Right hindlimb (tissue), 1 donor: ENCODE measurements at regions not wholly inside any gene's neighbourhood (a gene's known extent, or its start where the extent isn't known, plus 50 kb on each side); places are given as distances from the start of the nearest gene placed in this dataset.

Source experiments
- DNase-seq: peaks from one replicate; pipeline ENCODE4 v3.0.0-alpha.2; 2018

DNA sequence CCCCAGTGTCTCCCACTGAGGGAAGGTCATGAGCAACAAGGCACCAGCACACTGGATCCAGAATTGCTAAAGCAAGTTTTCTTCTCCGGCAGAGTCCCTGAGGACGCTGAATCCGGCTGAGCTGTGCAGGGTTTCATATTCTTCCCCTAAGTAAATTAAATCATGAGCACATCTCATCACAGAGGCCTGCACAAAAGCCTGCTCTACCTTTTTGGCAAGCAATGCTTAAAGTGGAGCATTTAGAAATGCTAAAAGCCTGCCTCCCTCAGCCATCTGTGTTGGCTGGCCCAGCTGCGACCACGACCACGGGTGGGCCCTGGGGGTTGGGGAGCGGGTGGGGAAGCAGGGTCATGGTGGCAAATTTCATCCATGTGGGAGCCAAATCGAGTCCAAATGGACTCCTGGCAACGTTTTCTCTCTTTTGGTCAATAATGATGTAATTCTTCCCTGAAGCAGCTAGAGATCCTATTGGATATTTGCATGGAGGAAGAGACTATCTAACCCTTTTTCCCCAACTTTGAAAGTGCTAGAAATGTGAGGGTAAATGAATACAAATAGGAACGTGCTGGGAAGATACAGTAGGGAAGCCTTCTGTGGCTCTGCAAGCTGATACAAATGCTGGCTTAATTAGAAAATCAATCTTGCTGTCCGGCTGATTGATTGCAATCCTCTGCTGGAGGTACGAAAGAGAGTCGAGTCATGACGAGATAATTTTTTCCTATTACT, 532.8 kb upstream of the TBL1XR1 start:
- DNase-seq = peak; percentile 92

GRCh38 chr3:177730814-177731213, 533.5 kb upstream of the TBL1XR1 start:
- DNase-seq = no peak

DNA sequence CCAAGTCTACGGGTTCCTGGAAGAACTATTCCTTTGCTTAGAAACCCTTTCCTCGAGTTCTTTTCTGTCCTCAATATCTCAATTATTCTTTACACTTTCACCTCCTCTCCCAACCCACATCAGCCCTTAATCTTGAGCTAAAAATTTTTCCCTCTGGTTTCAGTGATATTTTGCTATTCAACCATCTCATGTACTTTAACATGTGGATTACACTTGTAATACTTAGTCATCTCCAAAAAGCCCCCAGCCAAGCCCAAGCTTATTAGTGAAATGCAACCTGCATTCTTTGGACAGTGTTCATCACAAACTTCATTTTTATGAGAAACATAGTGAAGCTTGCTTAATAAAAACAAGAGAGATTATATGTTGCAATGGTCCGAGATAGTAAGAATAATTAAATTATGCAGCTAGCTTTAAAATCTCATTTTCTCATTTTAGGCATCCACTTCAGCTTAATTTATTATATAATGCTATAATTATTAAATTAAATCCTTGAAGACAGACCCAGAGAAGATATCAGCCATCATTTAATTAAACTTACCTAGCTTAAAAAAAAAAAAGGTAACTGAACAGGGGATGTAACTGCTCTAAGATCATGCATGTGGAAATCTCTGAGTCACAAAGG, 534.5 kb upstream of the TBL1XR1 start:
- DNase-seq = no peak

- DNase-seq = no peak
These were observed 536.0 kb upstream of the TBL1XR1 start for GRCh38 chr3:177733233-177733632.

GRCh38 chr3:177733936-177734335, 536.7 kb upstream of the TBL1XR1 start:
- DNase-seq = no peak

- no peak for DNase-seq
These were observed 538.1 kb upstream of the TBL1XR1 start for GRCh38 chr3:177735431-177735830.

- no peak for DNase-seq
These were observed 542.2 kb upstream of the TBL1XR1 start for GRCh38 chr3:177739461-177739860.

- DNase-seq = no peak
These were observed 543.0 kb upstream of the TBL1XR1 start for GRCh38 chr3:177740254-177740653.

DNA sequence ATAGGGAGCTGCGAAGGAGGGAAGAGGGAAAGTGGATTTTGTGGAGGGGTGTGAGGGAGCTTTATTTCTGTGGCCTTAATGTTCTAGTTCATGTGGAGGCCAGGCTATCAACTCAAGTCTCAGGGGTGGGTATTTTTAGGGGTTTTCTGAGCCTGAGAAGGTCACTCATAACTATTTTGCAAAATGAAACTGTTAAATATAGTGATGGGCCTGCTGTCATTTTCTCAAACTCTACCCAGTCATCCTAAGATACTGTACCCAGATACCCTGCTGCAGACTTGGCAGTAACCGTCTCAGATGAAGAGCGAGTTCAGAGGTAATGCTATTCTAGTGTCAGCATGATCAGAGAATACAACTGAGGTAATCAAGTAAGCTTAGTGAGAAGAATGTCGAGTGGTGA, 545.0 kb upstream of the TBL1XR1 start:
- no peak for DNase-seq

DNA sequence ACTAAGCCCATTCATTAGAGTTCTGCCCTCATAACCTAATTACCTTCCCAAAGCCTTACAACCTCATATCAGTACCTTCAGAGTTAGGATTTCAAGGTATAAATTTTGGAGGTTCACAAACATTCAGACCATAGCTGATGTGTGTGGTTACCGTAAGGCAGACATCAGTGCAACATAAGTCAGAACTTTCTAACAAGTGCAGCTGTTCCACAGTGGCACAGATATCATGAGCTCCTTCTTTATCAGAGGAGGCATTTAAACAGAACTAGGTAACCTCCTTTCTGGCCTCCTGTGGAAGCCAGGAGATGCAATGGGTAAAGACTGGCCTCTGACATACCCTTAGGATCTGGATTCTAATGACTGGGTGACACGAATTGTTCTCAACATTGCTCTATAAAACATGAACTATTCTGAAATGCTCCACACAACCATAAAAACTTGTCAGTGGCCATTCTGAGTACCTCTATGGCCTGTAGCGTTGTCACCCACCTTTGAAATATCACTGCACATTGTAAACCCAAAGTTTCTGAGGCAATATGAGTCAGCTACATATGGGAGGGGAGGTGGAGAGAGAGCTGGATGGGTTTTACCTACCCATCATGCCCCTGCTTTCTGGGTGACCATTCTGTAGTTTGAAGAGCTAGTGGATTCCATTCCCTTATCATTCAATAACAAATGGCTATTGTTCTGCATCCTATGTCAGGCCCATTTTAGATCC, 546.0 kb upstream of the TBL1XR1 start:
- DNase-seq = no peak

- DNase-seq = no peak
These were observed 547.8 kb upstream of the TBL1XR1 start for GRCh38 chr3:177744873-177745606.

DNA sequence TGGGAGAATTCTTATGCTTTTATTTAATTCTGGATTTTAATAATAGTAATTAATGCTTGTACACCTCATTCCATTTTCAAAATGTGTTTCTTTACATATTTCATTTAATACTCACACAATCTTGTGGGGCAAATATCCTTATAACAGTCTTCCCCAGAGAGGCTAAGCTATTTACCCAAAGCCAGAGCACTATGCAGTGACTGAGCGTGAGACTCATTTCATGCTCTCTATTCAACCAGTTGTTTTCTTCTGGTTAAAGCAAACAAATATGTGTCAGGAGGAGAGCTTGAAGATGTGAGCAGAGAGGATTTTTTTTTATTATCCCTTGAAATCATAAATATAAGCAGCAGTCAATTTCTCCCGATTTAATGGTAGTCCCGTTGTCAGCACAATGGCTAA, 548.3 kb upstream of the TBL1XR1 start:
- DNase-seq = no peak

- DNase-seq = peak; percentile 50
These were observed 549.2 kb upstream of the TBL1XR1 start for GRCh38 chr3:177746337-177746933.

DNA sequence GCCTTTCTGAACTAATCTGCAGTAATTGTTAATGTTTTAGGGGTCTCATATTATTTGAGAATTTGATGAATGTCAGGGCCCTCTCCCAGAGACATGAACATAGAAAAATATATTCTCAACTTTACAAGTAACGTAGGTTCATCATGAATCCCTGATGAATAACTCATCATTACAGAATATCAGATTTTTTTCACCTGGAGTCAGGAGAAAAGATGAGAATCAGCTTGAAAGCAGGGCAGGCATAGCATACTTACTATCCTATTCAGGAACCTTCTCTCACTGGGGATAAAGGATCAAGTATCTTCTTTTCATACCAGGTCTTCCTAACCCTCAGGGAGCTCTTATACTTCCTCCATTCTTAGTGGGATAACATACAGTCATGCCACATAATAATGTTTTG, 552.6 kb upstream of the TBL1XR1 start:
- DNase-seq = no peak

DNA sequence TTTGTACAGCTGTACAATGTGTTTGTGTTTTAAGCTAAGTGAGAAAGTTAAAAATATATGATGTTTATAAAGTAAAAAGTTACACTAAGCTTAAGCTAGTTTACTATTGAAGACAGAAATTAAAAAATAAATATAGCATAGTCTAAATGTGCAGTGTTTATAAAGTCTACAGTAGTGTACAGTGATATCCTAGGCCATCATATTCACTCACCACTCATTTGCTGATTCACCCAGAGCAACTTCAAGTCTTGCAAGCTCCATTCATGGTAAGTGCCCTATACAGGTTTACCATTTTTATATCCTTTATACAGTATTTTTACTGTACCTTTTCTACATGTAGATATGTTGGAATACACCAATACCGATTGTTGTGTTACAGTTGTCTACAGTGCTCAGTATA, 553.2 kb upstream of the TBL1XR1 start:
- no peak for DNase-seq

GRCh38 chr3:177751770-177752169, 554.5 kb upstream of the TBL1XR1 start:
- peak; percentile 27 for DNase-seq

- no peak for DNase-seq
These were observed 555.5 kb upstream of the TBL1XR1 start for GRCh38 chr3:177752831-177753230.

DNA sequence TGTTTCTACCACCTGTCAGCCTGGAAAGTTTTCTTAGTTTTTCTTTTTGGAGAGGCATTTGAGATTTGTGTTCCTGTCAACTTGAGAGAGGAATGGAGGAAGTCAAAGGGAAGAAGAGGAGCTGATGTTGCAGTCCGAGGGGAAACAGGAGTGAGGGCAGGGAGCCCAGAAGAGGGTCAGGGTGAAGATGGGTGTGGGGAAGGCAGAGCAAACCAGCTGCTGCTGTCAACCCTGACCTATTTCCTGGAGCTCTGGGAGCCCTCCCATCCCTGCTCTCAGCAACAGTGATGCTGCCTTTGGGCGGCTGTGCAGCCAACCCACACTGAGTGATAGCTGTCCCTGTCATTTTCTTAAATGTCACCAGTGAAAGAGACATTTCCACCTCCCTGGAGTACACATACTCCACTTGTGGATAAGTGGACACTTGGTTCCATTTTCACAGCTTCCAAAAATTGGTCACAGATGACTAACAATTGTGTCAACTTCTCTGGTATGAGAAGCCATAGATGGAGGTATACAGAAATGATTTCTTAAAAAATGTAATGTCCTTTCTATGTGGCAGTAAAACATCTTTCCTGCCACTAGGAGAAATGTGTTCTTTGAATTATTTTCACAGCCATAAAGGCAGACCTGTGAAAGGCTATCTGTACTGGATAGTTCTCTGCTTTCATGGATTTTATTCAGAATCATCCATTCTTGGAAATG, 556.3 kb upstream of the TBL1XR1 start:
- peak; percentile 71 for DNase-seq

DNA sequence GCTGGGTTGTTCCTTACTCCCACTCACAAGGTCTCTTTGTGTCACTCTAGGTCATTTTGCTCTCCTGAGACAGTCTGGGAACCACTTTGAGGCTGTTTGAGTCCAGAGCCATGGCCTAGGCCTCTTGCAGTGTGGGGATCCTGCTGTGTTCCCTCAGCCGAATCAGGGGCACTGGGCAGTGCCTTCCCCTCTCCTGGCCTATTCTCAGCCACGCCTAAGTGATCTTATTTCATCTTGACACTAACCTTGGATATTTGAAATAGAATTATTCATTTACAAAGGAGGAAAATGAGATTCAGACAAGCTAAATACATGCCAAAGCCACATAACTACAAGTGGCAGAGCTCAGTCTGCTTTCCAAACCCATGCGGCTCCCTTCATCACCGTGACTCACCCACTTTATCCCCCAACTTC, 557.2 kb upstream of the TBL1XR1 start:
- no peak for DNase-seq

DNA sequence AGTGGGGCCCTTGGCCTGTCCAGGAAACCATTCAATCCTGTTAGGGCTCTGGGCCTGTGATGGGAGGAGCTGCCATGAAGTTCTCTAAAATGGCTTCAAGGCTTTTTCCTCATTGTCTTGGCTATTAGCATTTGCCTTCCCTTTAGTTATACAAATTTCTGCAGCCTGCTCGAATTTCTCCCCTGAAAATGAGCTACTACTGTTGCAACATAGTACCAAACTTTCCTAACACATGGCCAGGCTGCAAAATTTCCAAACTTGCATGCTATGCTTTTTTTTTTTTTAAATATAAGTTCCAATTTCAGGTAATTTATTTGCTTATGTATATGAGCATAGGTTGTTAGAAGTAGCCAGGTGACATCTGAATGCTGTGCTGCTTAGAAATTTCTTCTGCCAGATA, 560.8 kb upstream of the TBL1XR1 start:
- DNase-seq = no peak

DNA sequence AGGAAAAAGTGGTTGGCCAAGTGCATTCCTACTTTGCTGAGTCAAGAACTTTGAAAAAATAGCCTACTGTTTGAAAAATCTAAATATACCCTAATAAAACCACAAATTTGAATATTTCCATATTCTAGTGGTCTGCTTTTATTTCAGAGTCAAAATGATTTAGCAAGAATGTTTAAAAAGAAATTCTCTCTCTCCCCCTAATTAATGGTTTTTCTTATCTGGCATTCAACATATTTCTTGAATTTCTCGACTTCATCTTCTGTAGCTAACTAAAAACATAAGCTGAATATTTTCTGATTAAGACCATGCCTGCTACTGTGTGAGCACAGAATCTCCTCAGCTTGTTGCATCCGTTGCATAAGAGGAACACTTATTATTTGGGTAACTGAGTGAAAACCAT, 563.5 kb upstream of the TBL1XR1 start:
- no peak for DNase-seq

GRCh38 chr3:177764377-177764912, 567.2 kb upstream of the TBL1XR1 start:
- no peak for DNase-seq
